A673 (cell line): ENCODE measurements at regions not wholly inside any gene's neighbourhood (a gene's known extent, or its start where the extent isn't known, plus 50 kb on each side); places are given as distances from the start of the nearest gene placed in this dataset.

Experiments
- BruUV-seq: library from RNA; stranded (reverse); fragments of 400-500 nt; replicated peaks from 2 replicates; lab custom pipeline; 2021; lab: Mats Ljungman, UMichigan
- CTCF ChIA-PET: fragments of 300-600 bp; sonication (Branson Sonifier 250); formaldehyde crosslinking; loops from one replicate; lab custom pipeline; 2022; ENCODE audit warnings: antibody characterized with exemption; lab: Charles Lee
- POLR2A ChIA-PET: fragments of 300-600 bp; sonication (Branson Sonifier 250); formaldehyde crosslinking; loops from one replicate; lab custom pipeline; 2022; ENCODE audit warnings: antibody characterized with exemption; ENCODE audit not compliant: low non-redundant PET; lab: Charles Lee
- DNase-seq: peaks from one replicate; pipeline ENCODE4 v3.0.0-alpha.2; 2015; ENCODE audit warnings: low spot score
- H3K27ac ChIP-seq: fragments of 200-600 bp; sonication (generic); 2 replicates; pipeline ENCODE4 v1.5.1; 2016; ENCODE audit warnings: mixed run types, low read depth, mild to moderate bottlenecking, mixed read lengths, antibody characterized with exemption, low read length; ENCODE audit not compliant: poor library complexity, severe bottlenecking
- H3K27me3 ChIP-seq: fragments of 200-600 bp; sonication (generic); replicated peaks from 2 replicates; pipeline ENCODE4 v1.6.1; 2017; ENCODE audit warnings: mixed run types, low read depth, mild to moderate bottlenecking, mixed read lengths, antibody characterized with exemption, low read length; ENCODE audit not compliant: insufficient read depth, poor library complexity
- H3K36me3 ChIP-seq: fragments of 200-600 bp; sonication (generic); 2 replicates; pipeline ENCODE4 v1.6.1; 2016; ENCODE audit warnings: mixed run types, mild to moderate bottlenecking, mixed read lengths, antibody characterized with exemption, low read length; ENCODE audit not compliant: insufficient read depth, poor library complexity, severe bottlenecking
- H3K4me1 ChIP-seq: fragments of 200-600 bp; sonication (generic); 2 replicates; pipeline ENCODE4 v1.6.1; 2017; ENCODE audit warnings: mixed run types, mild to moderate bottlenecking, mixed read lengths, antibody characterized with exemption, low read length; ENCODE audit not compliant: insufficient read depth, poor library complexity, severe bottlenecking
- H3K4me3 ChIP-seq: fragments of 200-600 bp; sonication (generic); 2 replicates; pipeline ENCODE4 v1.5.1; 2016; ENCODE audit warnings: low read depth, mixed run types, mild to moderate bottlenecking, mixed read lengths, low read length; ENCODE audit not compliant: poor library complexity, severe bottlenecking
- H3K9me3 ChIP-seq: fragments of 200-600 bp; sonication (generic); 2 replicates; pipeline ENCODE4 v1.6.1; 2016; ENCODE audit warnings: mixed run types, low read depth, mild to moderate bottlenecking, mixed read lengths, antibody characterized with exemption, low read length; ENCODE audit not compliant: poor library complexity, severe bottlenecking
- EZH2 ChIP-seq: fragments of 200-600 bp; sonication (generic); IDR thresholded peaks from 2 replicates; pipeline ENCODE4 v1.6.1; 2017; ENCODE audit warnings: borderline replicate concordance, low read depth, mild to moderate bottlenecking, mixed read lengths, antibody characterized with exemption, low read length; ENCODE audit not compliant: poor library complexity, severe bottlenecking
- intact Hi-C: fragments of 100-400 bp; cut with micrococcal nuclease; formaldehyde crosslinking; loops from one replicate; pipeline ENCODE4 v1.10.0; 2022; ENCODE audit not compliant: unreplicated experiment
- TF ChIP-seq, protein P1 (sequence below): fragments of 300-800, 200-600 bp; sonication (generic); conservative IDR thresholded peaks from 2 replicates; pipeline ENCODE4 v1.5.1; 2017; ENCODE audit warnings: low read depth, mild to moderate bottlenecking, antibody characterized with exemption, low read length, moderate library complexity, mixed read lengths

GRCh38 chr7:54187886-54188685 lies 354.1 kb upstream of the VSTM2A start:
- Histone ChIP-seq H3K27me3 (no peaks in the 10 kb centered on the region), H3K4me1 (no peaks in the 10 kb centered on the region), H3K9me3 (peaks cover 37% of the 10 kb centered on the region), H3K27ac (no peak overlapping the region), H3K4me3 (no peak overlapping the region), H3K36me3 (no peaks in the 10 kb centered on the region)
- TF ChIP-seq, protein P1, sequence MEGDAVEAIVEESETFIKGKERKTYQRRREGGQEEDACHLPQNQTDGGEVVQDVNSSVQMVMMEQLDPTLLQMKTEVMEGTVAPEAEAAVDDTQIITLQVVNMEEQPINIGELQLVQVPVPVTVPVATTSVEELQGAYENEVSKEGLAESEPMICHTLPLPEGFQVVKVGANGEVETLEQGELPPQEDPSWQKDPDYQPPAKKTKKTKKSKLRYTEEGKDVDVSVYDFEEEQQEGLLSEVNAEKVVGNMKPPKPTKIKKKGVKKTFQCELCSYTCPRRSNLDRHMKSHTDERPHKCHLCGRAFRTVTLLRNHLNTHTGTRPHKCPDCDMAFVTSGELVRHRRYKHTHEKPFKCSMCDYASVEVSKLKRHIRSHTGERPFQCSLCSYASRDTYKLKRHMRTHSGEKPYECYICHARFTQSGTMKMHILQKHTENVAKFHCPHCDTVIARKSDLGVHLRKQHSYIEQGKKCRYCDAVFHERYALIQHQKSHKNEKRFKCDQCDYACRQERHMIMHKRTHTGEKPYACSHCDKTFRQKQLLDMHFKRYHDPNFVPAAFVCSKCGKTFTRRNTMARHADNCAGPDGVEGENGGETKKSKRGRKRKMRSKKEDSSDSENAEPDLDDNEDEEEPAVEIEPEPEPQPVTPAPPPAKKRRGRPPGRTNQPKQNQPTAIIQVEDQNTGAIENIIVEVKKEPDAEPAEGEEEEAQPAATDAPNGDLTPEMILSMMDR: no peak
- TF ChIP-seq EZH2: no peak
- CTCF ChIA-PET: no interaction called here
- intact Hi-C loops: no loop called here
- POLR2A ChIA-PET: no interaction called here
- DNase-seq: no peak
- no TSS peak for BruUV-seq

DNA sequence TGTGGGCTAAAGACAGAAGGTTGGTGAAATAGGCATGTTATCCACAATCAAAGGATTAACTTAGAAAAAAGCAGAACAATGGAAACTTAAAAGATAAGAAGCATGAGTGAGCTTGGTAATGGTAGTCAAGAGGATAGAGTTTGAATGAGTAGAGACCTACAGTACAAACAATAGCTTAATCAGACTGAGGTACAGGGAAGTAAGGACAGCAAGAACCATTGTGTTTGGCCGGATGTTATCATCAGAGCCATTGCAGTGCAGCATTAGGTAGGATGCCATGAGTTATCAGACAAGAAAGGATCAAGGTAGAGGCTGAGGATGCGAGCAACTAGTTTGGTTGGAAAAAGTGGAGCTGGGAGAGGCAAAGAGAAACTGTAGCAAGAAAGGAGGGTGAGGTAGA lies 353.3 kb upstream of the VSTM2A start:
- no peak for DNase-seq
- ChIA-PET POLR2A (no interaction called here), CTCF (no interaction called here)
- Histone ChIP-seq H3K4me1 (no peaks in the 10 kb centered on the region), H3K4me3 (no peak overlapping the region), H3K27me3 (no peaks in the 10 kb centered on the region), H3K36me3 (no peaks in the 10 kb centered on the region), H3K27ac (no peak overlapping the region), H3K9me3 (peaks cover 36% of the 10 kb centered on the region)
- intact Hi-C loops: no loop called here
- BruUV-seq: no TSS peak
- TF ChIP-seq, protein P1: no peak
- no peak for TF ChIP-seq EZH2

DNA sequence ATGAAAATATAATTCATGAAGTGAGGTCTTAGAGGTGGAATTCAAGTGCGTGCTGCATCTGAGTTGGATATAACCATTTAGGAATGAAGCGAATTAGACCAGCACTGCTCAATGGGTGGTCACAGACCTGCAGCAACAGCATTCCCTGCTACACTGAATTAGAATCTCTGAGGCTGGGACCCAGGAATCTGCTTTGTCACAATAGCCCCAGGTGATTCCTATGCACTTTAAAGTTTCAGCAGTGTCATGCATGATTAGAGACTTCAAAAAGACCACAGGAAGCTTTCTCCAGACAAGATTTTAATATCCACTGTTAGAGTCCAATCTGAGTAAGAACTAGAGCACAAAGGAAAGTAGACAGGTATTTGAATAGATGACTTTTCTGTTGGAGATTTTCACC lies 352.8 kb upstream of the VSTM2A start:
- H3K4me3 ChIP-seq: no peak overlapping the region
- H3K36me3 ChIP-seq: no peaks in the 10 kb centered on the region
- H3K27ac ChIP-seq: no peak overlapping the region
- POLR2A ChIA-PET: no interaction called here
- BruUV-seq: no TSS peak
- no peak for TF ChIP-seq EZH2
- TF ChIP-seq, protein P1: no peak
- H3K9me3 ChIP-seq: peaks cover 34% of the 10 kb centered on the region
- CTCF ChIA-PET: no interaction called here
- no peaks in the 10 kb centered on the region for H3K4me1 ChIP-seq
- intact Hi-C loops: no loop called here
- DNase-seq: no peak
- H3K27me3 ChIP-seq: no peaks in the 10 kb centered on the region
